ENCODE measurements at regions not wholly inside any gene's neighbourhood (a gene's known extent, or its start where the extent isn't known, plus 50 kb on each side); places are given as distances from the start of the nearest gene placed in this dataset.

- TF ChIP-seq POLR2A (IDR thresholded peaks at IDR 0.05) (no peak), CTCF (IDR thresholded peaks at IDR 0.05) (no peak)
Measured at GRCh38 chr4:115841871-115842270, 728.5 kb upstream of the NDST4 start.
